GDM1 (cell line): ENCODE measurements at regions not wholly inside any gene's neighbourhood (a gene's known extent, or its start where the extent isn't known, plus 50 kb on each side); places are given as distances from the start of the nearest gene placed in this dataset.
A peak's percentile ranks its signal among the peaks of the same experiment; 100 is the strongest.

ENCODE experiments used
- DNase-seq: peaks from one replicate; lab custom pipeline; 2025; lab: John Stamatoyannopoulos, UW

DNA sequence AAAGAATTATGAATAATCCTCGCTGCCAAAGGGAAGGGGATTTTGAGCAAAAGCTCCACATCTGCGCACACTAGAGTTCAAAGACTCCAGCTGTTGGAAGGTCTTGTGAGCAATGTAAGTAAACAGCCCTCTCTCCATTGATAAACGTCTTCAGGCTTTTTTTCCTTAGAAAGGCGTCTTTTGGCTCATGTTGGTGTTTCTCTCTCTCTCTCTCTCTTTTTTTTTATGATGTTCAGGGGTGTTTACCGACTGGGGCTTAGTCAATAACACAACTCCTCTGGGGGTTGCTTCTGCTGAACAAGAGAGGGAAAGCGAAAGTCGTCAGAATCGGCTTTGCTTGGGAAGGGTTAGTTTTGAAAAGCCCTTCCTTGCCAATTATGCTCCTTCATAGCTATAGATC, 53.2 kb upstream of the C1QTNF7 start:
- DNase-seq = no peak

DNA sequence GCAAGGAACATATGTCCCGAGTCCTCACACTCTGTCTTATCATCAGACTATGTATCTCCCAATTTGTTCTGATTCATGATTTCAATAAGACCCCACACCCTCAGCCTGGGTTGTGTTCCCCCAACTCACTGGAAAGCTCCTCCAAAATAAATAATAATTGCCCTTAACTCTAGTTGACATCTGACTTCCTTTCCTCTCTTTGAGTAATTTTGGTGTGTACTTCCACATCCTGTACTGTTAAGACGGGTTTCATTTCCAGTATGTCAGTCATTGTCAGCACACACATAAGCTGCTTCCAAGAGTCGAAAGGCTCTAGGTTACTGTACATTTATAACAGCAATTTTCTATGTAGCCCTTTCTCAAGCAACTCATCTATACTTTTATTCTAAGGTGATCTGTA, 52.2 kb upstream of the C1QTNF7 start:
- peak; percentile 45 for DNase-seq

GRCh38 chr4:15376145-15376544, 51.7 kb upstream of the C1QTNF7 start:
- DNase-seq = no peak

DNA sequence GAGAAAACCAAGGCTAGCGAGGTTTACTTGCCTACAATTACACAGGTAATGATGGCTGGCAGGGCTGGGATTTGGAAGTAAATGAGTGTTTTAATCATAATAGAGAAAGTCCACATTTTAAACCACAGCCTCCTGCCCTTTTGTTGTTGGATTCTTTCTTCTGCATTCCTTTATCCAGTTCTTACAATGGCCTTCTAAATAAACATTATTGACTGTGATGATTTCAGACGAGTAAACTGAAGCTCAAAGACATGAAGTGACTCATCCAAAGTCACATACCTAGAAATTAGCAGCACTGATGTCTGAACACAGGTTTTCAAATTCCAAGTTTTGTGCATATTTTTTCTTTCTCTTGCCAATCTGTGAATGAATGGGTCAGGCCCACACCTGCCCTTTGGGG, 51.2 kb upstream of the C1QTNF7 start:
- no peak for DNase-seq
